Uterus (tissue), 2 donors: ENCODE measurements at regions not wholly inside any gene's neighbourhood (a gene's known extent, or its start where the extent isn't known, plus 50 kb on each side); places are given as distances from the start of the nearest gene placed in this dataset.

Experiments used
- POLR2A ChIP-seq, 2 donors: fragments of 450-650 bp; IDR thresholded peaks; one replicate each; pipeline ENCODE4 v1.6.1; 2016; ENCODE audit warnings: antibody characterized with exemption in 2 of 2, mild to moderate bottlenecking in 1 of 2, moderate library complexity in 1 of 2
- TF ChIP-seq, protein P1 (sequence below), 4 experiments: fragments of 200-600 bp in 2 of 4; fragments of 450-650 bp in 2 of 4; sonication (generic) in 2 of 4; IDR thresholded peaks; one replicate each; pipeline ENCODE4 v1.5.1; 2016 to 2019; ENCODE audit warnings: antibody characterized with exemption in 4 of 4, mild to moderate bottlenecking in 2 of 4, moderate library complexity in 1 of 4

DNA sequence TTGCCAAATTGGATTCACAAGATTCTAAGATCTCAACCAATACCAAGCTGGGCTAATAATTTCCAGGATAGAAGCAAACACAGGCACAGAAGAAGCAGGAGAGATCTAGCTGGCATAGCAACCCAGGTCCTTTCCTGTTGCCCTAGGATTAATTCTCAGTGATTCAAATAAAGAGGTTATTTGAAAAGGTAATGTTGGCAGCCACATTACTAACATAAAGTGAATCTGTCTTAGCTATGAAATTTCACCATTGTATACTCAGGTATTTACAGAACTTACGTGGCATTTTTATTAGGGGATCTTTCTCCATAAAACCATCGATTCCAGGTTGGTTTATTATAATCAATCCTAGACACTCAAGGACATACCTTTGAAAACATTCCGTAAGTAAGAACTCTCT is 379.3 kb upstream of the POM121L12 start:
- TF ChIP-seq, protein P1, sequence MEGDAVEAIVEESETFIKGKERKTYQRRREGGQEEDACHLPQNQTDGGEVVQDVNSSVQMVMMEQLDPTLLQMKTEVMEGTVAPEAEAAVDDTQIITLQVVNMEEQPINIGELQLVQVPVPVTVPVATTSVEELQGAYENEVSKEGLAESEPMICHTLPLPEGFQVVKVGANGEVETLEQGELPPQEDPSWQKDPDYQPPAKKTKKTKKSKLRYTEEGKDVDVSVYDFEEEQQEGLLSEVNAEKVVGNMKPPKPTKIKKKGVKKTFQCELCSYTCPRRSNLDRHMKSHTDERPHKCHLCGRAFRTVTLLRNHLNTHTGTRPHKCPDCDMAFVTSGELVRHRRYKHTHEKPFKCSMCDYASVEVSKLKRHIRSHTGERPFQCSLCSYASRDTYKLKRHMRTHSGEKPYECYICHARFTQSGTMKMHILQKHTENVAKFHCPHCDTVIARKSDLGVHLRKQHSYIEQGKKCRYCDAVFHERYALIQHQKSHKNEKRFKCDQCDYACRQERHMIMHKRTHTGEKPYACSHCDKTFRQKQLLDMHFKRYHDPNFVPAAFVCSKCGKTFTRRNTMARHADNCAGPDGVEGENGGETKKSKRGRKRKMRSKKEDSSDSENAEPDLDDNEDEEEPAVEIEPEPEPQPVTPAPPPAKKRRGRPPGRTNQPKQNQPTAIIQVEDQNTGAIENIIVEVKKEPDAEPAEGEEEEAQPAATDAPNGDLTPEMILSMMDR (IDR thresholded peaks at IDR 0.05): no peak
- no peak for TF ChIP-seq POLR2A (IDR thresholded peaks at IDR 0.05)
